GM21528 (cell line): ENCODE measurements at regions not wholly inside any gene's neighbourhood (a gene's known extent, or its start where the extent isn't known, plus 50 kb on each side); places are given as distances from the start of the nearest gene placed in this dataset.
"Not testable (repeated sequence)": the region's sequence is repeated elsewhere in the genome, so short reads cannot be mapped to it uniquely, and the experiment has no call there.

Source experiments
- ATAC-seq: cut with Tn5 transposase; IDR thresholded peaks from one replicate; pipeline ENCODE4 v1.9.1; 2021; ENCODE audit warnings: mild to moderate bottlenecking, moderate library complexity; ENCODE audit not compliant: unreplicated experiment, low FRiP score

DNA sequence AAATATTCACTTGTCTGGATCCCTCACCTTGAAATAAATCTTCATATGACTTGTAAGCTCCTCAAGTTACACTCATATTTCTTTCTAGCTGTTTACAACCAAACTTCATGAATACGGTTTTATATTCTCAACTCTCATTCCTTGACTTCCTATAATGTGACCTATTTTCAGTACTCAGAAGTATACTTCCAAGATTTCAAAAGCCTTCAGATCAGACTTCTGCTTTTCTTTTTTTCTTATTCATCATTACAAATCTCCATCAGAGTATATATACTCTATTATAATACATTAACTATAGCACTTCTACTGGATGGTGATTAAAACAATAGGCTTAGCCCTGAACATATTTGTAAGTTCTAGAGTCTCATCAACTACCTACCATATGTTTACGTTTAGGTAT is 123.6 kb upstream of the ALCAM start:
- no peak for ATAC-seq

DNA sequence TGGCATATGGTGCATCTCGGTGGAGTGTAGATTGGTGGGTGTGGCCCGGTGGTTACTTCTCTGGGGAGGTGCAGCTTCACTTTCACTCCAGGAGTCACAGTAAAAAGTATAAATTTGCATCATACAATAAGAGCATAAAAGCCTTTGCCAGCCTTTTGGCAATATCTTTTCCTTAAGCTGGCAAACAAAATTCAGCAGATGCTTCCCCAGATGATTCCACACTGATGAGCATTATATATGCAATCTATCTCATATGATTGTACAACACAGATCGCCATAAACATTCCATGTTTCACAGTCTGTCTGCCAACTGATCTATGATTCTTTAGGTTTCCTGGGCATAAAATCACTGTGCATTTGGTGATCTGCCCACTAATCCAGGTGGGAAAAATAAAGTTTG is 120.2 kb upstream of the ALCAM start:
- no peak for ATAC-seq

DNA sequence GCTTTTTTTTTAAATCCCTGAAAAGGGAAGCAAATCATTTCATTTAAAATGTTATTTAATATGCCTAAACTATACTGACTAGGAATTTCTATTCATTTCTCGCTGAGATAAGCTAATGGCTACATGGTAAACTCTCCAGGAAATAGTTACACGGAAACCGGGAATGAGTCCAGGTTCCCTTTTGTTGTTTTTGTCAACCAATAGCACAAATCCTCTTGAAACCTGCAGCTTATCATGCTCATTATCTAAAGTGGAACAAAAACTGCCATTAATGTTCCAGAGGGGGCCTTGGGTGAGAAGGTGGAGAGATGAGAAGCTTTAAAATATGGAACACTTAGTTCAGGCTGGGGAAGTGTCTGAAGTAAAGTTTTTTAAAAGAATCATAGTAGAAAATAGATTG is 113.5 kb upstream of the ALCAM start:
- ATAC-seq = no peak

DNA sequence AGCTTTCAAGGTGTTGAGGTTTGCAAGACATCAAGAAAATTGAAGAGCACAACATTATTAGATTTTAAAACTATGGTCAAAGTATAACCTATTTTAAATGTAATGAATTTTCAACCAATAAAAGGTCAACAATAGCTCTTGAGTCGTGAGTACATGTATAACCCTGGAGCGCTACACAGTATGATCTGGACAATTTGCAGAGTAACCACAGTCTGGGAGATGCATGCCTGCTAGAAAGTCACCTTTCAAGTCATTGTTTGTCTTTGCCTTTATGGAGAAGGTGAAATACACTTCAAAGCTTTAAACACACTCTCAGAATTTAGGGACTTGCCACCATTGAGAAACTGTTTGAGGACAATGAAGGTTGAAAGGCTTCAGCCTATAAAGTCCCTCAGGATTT is 112.6 kb upstream of the ALCAM start:
- no peak for ATAC-seq

DNA sequence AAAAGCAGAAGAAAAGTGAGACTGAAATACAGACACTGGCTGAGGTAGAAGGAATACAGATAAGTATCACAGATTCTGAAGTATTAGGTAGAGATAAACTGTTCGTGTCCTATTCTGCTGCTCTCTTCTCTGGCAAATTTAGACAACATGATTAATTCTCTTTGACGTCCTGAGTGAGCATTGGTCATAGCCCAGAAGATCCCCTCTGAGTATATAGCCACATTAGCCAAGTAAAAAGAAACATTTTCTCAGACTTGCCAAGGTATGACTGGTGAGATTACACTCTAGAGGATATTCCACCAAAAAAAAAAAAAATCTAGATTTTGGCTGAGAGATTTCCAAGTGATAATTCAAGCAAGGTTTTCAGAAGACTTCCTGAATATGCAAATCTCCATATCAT is 111.4 kb upstream of the ALCAM start:
- ATAC-seq = no peak

DNA sequence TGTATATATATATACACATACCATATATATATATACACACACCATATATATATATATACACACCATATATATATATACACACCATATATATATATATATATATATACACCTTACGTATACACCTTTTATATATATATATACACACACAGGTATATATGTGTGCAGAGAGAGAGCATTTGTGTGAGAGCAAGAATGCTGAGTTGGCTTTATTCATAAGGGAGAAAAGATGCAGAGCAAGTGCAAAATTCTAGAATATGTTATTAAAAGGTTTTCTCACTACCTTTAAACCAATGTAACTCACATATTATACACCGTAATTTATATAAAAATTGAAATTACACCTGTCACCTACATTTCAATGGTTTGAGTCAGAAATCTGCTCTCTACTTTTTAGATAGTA is 107.2 kb upstream of the ALCAM start:
- no peak for ATAC-seq

DNA sequence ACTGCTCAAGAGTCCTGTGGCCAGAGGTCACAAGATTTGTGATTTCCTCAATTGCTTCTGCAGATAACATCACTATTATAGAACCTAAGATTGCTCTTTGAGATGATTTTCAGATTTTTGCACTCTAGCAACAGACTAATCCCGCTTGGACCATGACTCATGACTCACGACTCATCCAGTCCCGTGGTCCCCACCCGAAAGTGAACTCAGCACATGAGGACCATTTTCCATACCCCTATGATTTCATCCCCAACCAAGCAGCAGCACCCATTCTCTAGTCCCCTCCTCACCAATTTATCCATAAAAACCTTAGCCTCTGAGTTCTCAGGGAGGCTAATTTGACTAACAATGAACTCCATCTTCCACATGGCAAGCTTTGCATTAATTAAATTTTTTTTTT is 106.3 kb upstream of the ALCAM start:
- ATAC-seq = no peak

DNA sequence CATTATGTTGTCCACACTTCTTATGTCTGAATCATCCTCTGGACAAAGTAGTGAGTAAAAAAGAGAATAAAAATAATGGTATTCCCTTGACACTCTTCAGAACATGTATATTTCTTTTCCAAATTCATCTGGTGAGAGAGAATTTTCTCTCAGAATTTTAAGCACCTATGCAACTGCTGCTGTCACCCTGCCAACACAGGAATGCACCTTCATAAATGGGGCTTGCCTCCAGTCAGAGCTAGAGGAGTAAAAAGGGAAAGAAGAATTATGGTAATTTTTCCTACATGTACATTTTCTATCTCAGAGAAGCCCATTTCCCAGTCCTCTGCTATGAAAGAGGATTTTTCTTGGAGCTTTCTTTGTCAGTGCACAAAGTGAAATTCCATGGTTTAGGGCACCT is 92.2 kb upstream of the ALCAM start:
- ATAC-seq = no peak

DNA sequence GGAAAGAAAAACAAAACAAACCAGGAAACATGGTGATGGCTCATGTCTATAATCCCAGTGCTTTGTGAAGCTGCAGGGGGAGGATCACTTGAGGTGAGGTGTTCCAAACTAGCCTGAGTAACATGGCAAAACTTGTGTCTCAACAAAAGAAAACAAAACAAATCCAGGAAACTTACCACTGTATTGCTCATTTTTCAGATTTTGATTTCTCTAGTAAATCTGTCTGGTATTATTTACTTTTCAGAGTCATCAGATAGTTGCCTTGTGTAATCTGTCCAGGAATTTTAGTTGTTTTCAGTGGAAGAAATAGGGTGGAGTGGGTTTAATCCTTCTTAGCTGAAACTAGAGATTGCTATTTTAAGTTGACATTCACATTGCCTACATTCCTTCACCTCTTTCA is 91.8 kb upstream of the ALCAM start:
- ATAC-seq = no peak

DNA sequence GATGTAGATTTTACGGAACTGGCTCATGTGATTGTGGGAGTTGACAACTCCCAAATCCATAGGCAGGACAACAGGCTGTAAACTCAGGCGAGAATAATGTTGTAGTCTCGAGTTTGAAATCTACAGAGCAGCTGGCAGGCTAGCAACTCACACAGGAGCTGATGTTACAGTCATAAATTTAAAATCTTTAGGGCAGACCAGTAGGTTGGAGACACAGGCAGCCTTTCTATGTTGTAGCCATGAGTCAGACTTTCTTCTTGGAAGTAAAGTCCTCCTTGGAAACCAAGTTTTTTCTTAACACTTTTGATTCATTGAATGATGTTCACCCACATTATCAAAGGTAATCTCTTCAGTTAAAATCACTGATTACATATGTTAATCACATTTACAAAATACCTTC is 89.1 kb upstream of the ALCAM start:
- ATAC-seq = no peak

DNA sequence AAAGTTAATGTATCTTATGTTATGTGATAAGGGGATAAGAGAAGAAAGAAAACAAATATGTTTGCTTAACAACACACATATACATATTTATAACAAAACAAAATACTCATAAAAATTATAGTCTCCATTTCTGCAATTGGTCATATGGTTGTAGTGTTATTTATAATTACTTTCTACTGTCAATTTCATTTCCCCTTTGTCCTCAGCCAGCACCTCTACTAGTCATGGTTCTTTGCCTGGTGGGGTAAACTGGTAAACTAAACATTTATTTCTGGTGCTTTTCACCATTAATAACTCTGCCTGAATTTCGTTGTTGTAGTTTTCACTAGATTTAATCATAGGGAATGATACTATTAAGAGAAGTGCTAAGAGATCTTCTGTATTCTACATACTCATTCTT is 88.0 kb upstream of the ALCAM start:
- ATAC-seq = no peak

DNA sequence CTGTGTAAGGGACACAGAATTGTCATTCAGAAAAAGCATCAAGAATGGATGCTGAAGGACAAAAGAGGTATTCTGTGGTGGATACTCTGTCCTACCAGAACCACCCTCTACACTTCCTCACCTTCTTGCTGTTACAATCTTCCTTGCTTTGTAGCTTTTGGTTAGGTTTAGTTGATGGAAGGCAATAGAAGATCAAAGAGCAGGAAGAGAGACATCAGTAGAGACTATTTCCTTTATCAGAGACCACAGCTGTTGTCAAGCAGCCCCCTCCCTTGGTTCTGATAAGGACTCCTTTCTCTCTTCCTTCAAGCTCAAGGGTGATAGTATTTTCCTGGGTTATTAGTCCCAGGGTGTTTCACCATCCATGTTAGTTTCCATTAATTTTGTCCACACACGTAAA is 84.7 kb upstream of the ALCAM start:
- ATAC-seq = no peak

DNA sequence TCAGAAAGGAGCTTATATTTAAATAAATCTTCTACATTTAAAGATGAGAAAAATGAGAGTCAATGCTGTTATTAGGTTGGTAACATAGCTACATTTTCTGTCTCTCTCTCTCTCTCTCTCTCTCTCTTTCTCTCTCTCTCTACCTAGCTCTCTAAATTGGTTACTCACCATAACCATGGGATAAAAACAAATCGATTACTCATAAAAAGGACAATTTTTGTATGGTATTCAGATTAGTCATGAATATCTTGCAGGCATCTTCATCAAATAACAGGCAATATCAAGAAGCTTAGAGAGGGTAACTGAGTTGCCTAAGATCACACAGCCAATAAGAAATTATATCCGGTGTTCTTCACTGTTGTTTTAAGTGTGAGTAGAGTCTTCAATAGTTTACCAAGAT is 81.8 kb upstream of the ALCAM start:
- no peak for ATAC-seq

DNA sequence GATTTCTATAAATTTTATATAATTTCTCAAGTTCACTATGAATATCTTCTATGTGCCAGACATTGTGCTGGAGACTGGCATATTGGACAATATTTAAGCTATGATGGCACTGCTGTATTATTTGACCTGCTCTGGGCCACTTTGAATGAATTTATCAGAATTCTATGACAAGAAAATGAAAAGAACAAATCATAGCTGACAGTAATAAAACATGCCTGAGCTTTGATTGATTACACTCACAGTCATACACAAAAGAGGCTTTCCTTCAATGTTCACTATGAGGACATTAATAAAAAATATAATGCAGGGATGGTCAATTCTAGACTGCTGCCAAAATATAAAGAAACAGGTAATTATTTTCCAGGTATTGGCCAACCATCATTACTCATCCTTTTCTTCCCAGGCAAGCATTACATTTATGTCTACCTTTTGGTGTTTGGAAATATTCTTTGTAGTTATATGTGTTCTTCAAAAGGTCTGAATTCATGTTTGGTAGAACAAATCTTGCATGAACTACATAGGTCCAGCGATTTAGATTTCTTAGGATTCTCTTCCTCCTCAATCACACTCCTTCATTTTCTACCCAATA is 81.0 kb upstream of the ALCAM start:
- no peak for ATAC-seq

DNA sequence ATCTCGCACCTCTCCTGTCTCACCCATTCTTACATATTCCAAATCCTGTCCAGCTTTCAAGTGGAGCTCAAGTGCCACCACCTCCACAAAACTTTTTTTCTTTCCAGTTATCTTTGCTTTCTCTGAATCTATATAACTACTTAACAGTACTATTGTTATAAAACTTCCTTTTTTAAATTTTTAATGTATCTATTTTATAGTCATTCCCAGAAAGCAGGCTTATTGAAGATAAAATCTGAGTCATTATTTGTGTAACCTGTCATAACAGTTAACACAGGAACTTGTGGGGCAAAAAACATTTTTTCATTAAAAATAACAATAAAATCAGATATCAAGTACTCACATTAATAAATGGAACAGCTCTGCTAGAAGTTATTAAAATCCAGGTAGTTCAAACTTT is 73.3 kb upstream of the ALCAM start:
- no peak for ATAC-seq

DNA sequence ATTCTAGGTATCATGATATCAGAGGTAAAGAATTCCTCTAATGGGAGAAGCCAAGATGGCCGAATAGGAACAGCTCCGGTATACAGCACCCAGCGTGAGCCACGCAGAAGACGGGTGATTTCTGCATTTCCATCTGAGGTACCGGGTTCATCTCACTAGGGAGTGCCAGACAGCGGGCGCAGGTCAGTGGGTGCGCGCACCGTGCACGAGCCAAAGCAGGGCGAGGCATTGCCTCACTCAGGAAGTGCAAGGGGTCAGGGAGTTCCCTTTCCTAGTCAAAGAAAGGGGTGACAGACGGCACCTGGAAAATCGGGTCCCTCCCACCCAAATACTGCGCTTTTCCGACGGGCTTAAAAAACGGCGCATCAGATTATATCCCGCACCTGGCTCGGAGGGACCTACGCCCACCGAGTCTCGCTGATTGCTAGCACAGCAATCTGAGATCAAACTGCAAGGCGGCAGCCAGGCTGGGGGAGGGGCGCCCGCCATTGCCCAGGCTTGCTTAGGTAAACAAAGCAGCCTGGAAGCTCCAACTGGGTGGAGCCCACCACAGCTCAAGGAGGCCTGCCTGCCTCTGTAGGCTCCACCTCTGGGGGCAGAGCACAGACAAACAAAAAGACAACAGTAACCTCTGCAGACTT is 70.4 kb upstream of the ALCAM start:
- not testable (repeated sequence) for ATAC-seq

DNA sequence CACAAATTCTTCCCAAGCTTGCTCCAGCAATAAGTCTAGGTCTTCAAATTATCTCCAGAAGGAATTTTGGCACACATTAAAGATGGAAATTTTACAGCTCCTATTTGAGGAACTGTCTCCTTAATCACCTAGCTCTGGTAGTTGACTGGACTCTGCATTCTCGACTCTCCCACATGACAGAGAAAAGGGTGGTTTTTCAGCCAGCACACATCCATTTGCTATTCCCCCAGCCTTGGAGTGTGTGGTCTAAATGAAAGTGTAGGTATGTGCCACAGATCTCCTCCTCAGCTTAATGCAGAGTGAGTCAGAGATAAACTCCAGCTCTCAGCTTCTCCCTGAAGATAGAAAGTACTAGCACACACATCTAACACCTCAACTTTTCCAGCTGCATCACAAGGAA is 62.2 kb upstream of the ALCAM start:
- ATAC-seq = no peak

DNA sequence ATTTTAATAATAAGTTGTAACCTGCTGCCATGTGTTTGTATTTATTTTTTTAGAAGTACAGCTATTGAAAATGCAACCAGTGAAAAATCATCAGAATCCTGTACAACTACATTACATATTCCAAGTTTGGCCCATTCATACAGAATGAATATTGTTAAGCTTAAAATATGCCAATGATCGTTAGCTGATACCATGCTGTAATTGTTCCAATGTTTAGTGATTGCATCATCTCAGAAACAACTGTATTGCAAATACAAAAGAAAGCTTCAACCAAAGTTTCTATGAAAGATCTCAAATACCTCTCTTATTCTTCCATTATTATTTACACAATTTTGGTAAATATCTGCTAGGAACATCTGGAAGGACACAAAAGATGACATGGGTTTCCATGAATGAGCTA is 51.6 kb upstream of the ALCAM start:
- no peak for ATAC-seq

DNA sequence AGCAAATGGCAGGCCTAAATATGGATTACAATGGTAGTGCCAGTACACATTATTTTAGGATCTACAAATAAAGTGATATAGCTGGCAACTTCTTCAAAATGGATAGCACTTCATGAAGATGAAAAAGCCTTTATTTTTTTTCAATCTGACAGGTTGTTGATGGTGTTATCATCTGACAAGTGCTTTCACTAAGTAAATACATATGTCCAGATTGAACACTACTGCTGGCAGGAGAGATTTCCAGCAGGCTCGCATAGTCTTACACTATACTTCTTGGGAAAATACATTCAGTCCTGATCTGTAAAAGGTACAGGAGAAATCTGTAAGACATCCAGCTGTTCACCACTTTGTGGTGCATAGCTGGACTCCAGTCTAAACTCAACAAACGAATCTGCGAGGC is 50.9 kb upstream of the ALCAM start:
- no peak for ATAC-seq

DNA sequence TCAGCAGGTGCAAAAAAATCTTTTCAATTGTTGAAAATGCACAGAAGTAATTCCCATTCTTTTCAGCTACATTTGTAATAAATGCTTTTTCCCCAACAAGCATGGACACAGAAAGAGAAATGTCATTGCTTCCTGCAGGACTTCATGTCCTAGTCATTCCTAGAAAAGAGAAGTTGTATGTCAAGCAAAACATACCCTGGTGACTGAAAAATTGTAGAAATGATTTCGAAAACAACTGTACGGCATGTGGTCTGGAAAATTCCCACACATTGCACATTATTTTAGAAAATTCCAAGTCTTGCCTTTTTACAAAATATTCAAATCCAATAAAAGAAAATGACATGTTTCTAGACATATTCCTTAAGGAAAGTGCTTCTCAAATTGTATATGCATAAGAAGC is 50.4 kb upstream of the ALCAM start:
- ATAC-seq = no peak
